GM12801 (cell line): ENCODE measurements at regions not wholly inside any gene's neighbourhood (a gene's known extent, or its start where the extent isn't known, plus 50 kb on each side); places are given as distances from the start of the nearest gene placed in this dataset.

Source experiments
- TF ChIP-seq, protein P1 (sequence below): IDR thresholded peaks from one replicate; pipeline ENCODE4 v1.5.1; 2011; ENCODE audit warnings: control low read depth; ENCODE audit not compliant: insufficient read length; ENCODE audit errors: extremely low read depth

DNA sequence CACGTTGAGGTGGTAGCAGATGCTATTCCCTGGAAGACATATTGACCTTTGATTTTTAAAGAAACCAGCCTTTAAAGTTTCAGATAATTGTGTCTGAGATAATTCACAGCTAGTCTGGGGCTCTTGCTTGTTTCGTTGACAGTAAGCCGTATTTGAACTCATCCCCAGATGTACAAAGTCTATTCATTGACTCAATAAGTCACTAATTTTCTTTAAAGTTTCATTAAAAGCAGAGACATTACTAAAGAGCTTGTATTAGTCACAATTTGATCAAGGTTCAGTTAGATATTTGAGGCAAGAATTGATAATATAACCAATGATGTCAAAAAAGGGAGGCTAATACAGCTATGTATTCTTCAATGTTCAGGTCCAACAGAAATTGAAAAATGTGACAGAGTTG is 158.0 kb downstream of the PCSK1 start:
- TF ChIP-seq, protein P1, sequence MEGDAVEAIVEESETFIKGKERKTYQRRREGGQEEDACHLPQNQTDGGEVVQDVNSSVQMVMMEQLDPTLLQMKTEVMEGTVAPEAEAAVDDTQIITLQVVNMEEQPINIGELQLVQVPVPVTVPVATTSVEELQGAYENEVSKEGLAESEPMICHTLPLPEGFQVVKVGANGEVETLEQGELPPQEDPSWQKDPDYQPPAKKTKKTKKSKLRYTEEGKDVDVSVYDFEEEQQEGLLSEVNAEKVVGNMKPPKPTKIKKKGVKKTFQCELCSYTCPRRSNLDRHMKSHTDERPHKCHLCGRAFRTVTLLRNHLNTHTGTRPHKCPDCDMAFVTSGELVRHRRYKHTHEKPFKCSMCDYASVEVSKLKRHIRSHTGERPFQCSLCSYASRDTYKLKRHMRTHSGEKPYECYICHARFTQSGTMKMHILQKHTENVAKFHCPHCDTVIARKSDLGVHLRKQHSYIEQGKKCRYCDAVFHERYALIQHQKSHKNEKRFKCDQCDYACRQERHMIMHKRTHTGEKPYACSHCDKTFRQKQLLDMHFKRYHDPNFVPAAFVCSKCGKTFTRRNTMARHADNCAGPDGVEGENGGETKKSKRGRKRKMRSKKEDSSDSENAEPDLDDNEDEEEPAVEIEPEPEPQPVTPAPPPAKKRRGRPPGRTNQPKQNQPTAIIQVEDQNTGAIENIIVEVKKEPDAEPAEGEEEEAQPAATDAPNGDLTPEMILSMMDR = no peak

DNA sequence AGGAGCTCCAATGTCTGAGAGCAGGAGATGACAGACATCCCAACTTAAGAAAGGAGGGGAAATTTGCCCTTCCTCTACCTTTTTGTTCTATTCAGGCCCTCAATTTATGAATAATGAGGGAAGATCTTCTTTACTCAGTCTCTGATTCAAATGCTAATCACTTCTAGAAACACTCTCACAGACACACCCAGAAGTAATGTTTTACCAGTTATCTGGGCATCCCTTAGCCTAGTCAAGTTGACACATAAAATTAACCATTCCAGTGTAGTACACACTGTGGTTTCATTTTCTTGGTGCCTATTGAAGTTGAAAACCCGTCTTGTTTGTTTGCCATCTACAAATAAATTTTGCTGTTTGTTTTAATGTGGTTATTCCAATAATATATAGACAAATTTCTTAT is 167.6 kb downstream of the PCSK1 start:
- TF ChIP-seq, protein P1 = no peak

DNA sequence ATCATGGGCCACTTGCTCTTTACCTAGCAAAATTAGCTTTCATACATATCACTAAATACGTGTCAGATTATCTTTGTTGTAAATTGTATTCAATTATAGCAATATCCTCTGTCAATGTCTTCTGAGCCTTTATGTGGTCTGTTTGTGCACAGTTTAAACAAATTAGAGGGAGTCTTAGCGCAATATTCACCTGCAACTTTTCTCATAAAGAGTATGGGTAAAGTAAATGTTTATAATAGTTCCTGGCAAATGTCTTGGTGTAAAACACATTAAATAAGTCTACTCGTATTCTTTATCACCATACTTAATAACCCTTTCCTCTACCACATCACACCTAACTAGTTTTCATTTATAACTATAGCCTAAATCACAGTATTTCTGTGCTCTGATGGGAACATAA is 169.0 kb downstream of the PCSK1 start:
- TF ChIP-seq, protein P1 = no peak

DNA sequence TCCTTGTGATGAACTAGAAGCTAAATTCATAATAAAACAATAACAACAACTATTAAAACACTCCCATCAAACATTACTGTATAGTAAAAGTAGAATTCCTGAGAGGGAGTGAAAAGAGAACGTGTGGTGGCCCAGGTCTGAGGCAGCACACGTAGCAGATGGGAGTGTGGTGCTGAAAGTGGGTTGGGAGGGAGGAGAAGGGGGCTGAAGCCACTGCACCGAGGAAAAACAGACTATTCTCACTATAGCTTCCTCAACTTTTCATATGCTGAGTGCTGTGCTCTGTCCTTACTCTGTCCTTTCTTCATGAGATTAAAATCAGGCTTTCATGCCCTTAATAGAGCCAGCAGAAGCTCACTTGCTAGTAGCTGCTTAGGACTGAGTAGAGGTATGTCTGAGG is 170.9 kb downstream of the PCSK1 start:
- TF ChIP-seq, protein P1 = no peak

DNA sequence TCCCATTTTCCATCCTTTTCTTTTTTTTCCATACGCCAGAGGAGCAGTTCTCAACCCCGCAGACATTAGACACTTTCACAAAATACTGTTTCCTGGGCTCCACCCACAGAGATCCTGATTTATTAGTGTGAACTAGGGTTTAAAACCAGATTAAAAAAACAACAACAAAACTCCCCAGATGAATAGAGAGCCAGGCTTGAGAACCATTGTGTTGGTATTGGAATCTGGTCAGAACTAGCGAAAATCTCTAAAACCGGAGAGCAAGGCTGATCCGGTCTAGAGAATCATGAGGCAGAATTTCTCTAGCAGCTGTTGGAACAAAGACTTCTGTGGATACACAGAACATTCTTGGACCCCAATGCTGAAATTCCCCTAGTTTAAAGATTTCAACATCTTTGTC is 173.0 kb downstream of the PCSK1 start:
- TF ChIP-seq, protein P1 = no peak

DNA sequence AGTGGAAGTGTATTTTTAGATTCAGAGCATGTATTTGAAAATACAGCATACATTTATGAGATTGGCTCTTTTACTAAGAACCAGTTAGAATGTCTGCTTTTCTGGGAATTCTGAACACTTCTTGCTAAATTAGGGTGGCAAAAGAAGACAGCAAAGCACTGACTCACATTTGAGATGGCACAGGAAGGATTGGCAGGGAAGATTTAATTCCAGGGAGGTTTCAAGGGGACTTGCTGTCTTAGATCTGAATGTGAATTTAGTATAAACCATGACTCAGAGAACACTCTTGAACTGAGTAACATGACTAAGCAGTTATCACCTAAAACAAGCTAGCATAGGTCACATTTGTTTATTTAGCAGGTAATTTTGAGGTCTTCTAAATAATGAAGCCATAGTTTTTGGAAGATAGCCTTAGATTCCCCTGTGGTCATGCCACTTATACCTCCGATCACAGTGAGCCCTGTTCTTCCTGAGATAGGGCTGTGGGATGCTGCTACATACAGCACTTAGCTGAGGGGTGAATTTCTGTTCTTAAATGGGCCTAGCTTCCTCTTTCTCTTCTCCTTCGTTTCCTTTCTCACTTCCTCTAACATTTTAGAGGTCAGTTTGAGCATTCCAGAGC is 173.8 kb downstream of the PCSK1 start:
- TF ChIP-seq, protein P1 = no peak

DNA sequence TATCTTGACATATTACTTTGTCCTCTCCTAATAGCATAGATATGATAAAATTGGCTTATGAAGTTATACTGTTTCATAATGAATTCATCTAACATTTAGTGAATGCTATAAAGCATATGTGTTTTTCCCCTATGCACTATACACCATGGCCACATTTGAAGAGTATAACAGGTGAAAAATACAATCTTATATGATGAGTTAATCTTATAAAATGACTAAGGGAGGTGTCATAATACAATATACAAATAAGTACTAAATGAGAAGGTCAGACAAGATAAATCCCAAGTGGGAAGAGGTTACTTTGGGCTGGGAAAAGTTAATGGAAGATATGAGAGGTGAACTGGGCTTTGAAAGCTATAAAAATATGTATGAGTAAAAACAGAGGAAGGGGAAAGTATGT is 174.4 kb downstream of the PCSK1 start:
- TF ChIP-seq, protein P1 = no peak
